HepG2 (cell line): ENCODE measurements at regions not wholly inside any gene's neighbourhood (a gene's known extent, or its start where the extent isn't known, plus 50 kb on each side); places are given as distances from the start of the nearest gene placed in this dataset.

ENCODE experiments used
- ATAC-seq: fragments of 200-7000 bp; cut with Tn5 transposase; 3 replicates; pipeline ENCODE4 v1.9.1; 2020; ENCODE audit warnings: mild to moderate bottlenecking, moderate library complexity
- BruUV-seq: library from RNA; stranded (reverse); fragments of 400-500 nt; replicated peaks from 2 replicates; lab custom pipeline; 2021; lab: Mats Ljungman, UMichigan
- CTCF ChIA-PET: fragments of 300-600 bp; formaldehyde crosslinking; extraction: SDS; loops from one replicate; lab custom pipeline; 2021; ENCODE audit warnings: low total read pairs, inconsistent platforms, low intra/inter-chr PET ratio; lab: Yijun Ruan, JAX
- POLR2A ChIA-PET: fragments of 350-600 bp; sonication (Branson Sonifier 250); formaldehyde crosslinking; loops from one replicate; lab custom pipeline; 2020; ENCODE audit warnings: antibody characterized with exemption, inconsistent platforms; lab: Yijun Ruan, JAX
- DNase-seq: peaks from one replicate; pipeline ENCODE4 v3.0.0-alpha.2; 2015; ENCODE audit warnings: low spot score
- FAIRE-seq: peaks from 3 replicates; lab custom pipeline; 2011; peaks lifted over from hg19 to GRCh38; lab: Jason Lieb, UNC
- H2AFZ ChIP-seq: one replicate; pipeline ENCODE4 v1.6.1; 2011; ENCODE audit warnings: low read length, inconsistent platforms
- H3K27ac ChIP-seq: fragments of 300-600 bp; 3 replicates; pipeline ENCODE4 v1.8.0; 2011; ENCODE audit warnings: mixed run types, mild to moderate bottlenecking, mixed read lengths, low read length, inconsistent platforms; ENCODE audit not compliant: insufficient read depth; ENCODE audit errors: extremely low read length
- H3K27me3 ChIP-seq, 2 experiments: fragments of 200-600 bp in 1 of 2; 2 replicates in 1 of 2; 3 replicates in 1 of 2; pipeline versions ENCODE4 v1.6.0 to v1.8.0; 2011; ENCODE audit warnings: low read length in 2 of 2, mild to moderate bottlenecking in 2 of 2, moderate library complexity in 2 of 2, inconsistent platforms in 1 of 2; ENCODE audit not compliant: insufficient read depth in 2 of 2, control insufficient read depth in 1 of 2
- H3K36me3 ChIP-seq, 2 experiments: fragments of 200-600 bp in 1 of 2; replicated peaks in 1 of 2; 2 replicates in 1 of 2; 3 replicates in 1 of 2; pipeline versions ENCODE4 v1.5.1 to v1.8.0; 2011; ENCODE audit warnings: low read length in 2 of 2, inconsistent platforms in 1 of 2; ENCODE audit not compliant: insufficient read depth in 2 of 2, control insufficient read depth in 1 of 2
- H3K4me1 ChIP-seq: 2 replicates; pipeline ENCODE4 v1.5.1; 2012; ENCODE audit warnings: low read length, inconsistent platforms; ENCODE audit not compliant: insufficient read depth
- H3K4me2 ChIP-seq: 2 replicates; pipeline ENCODE4 v1.6.0; 2011; ENCODE audit warnings: low read depth, low read length, inconsistent platforms
- H3K4me3 ChIP-seq, 3 experiments: fragments of 200-600 bp in 1 of 3; sonication (generic), shearing (Covaris generic) in 1 of 3; replicated peaks in 1 of 3; 2 replicates each; pipeline ENCODE4 v1.5.1; 2011 to 2016; ENCODE audit warnings: low read length in 3 of 3, inconsistent platforms in 2 of 3, low read depth in 2 of 3, mild to moderate bottlenecking in 2 of 3, control low read depth in 1 of 3, mixed read lengths in 1 of 3; ENCODE audit not compliant: insufficient read depth in 1 of 3
- H3K79me2 ChIP-seq: one replicate; pipeline ENCODE4 v1.6.1; 2011; ENCODE audit warnings: low read length, inconsistent platforms; ENCODE audit not compliant: insufficient read depth
- H3K9ac ChIP-seq: 2 replicates; pipeline ENCODE4 v1.6.0; 2011; ENCODE audit warnings: mild to moderate bottlenecking, low read depth, low read length, inconsistent platforms; ENCODE audit not compliant: insufficient read depth
- H3K9me3 ChIP-seq: 2 replicates; pipeline ENCODE4 v1.5.1; 2012; ENCODE audit warnings: mild to moderate bottlenecking, low read length
- H4K20me1 ChIP-seq: 2 replicates; pipeline ENCODE4 v1.6.0; 2011; ENCODE audit warnings: inconsistent platforms, mild to moderate bottlenecking, low read length, moderate library complexity; ENCODE audit not compliant: insufficient read depth
- AKAP8 ChIP-seq: sonication (generic); formaldehyde crosslinking; IDR thresholded peaks from 2 replicates; pipeline ENCODE4 v1.5.1; 2020; ENCODE audit warnings: mild to moderate bottlenecking, missing genetic modification reagents
- BHLHE40 ChIP-seq: IDR thresholded peaks from 2 replicates; pipeline ENCODE4 v1.6.1; 2011; ENCODE audit warnings: low read length, improper control_type of control experiment
- DMAP1 ChIP-seq: IDR thresholded peaks from 2 replicates; pipeline ENCODE4 v1.6.1; 2016
- NFATC3 ChIP-seq: sonication (generic); formaldehyde crosslinking; IDR thresholded peaks from 2 replicates; pipeline ENCODE4 v1.5.1; 2020; ENCODE audit warnings: mild to moderate bottlenecking, missing genetic modification reagents
- PHF5A ChIP-seq: IDR thresholded peaks from one replicate; pipeline ENCODE4 v1.6.1; 2018; ENCODE audit warnings: low read depth, missing genetic modification reagents; ENCODE audit not compliant: unreplicated experiment
- TARDBP ChIP-seq: sonication (generic); formaldehyde crosslinking; IDR thresholded peaks from 2 replicates; pipeline ENCODE4 v1.8.0; 2022; ENCODE audit warnings: mild to moderate bottlenecking, missing genetic modification reagents
- ZNF460 ChIP-seq: sonication (generic); formaldehyde crosslinking; IDR thresholded peaks from 2 replicates; pipeline ENCODE4 v1.5.1; 2020; ENCODE audit warnings: missing genetic modification reagents, mild to moderate bottlenecking, borderline replicate concordance
- ZNF468 ChIP-seq: sonication (generic); formaldehyde crosslinking; IDR thresholded peaks from 2 replicates; pipeline ENCODE4 v1.8.0; 2022; ENCODE audit warnings: mild to moderate bottlenecking, moderate library complexity, missing genetic modification reagents
- ZNF674 ChIP-seq: sonication (generic); formaldehyde crosslinking; IDR thresholded peaks from 2 replicates; pipeline ENCODE4 v1.5.0; 2020; ENCODE audit warnings: low read depth, mild to moderate bottlenecking, missing genetic modification reagents
- ZNF737 ChIP-seq: sonication (generic); formaldehyde crosslinking; IDR thresholded peaks from 2 replicates; pipeline ENCODE4 v1.5.0; 2020; ENCODE audit warnings: missing genetic modification reagents, mild to moderate bottlenecking, borderline replicate concordance
- ZNF839 ChIP-seq: sonication (generic); formaldehyde crosslinking; IDR thresholded peaks from 2 replicates; pipeline ENCODE4 v1.4.0; 2020; ENCODE audit warnings: missing genetic modification reagents, mild to moderate bottlenecking, borderline replicate concordance
- WGBS: methylation state at CpG from one replicate; pipeline ENCODE4 v1.1.6; 2017; ENCODE audit warnings: low lambda C conversion rate; 5-methylcytosine and 5-hydroxymethylcytosine counted together
- in situ Hi-C: cut with HindIII; loops from 2 replicates; pipeline ENCODE4 v1.10.0; 2017; ENCODE audit warnings: low pct_unique_long_range_greater_than_20kb; ENCODE audit not compliant: extremely low pct_ligation_motif_present
- intact Hi-C: fragments of 100-400 bp; cut with micrococcal nuclease; formaldehyde crosslinking; loops from one replicate; pipeline ENCODE4 v1.10.0; 2022; ENCODE audit not compliant: unreplicated experiment
- TF ChIP-seq, protein P1 (sequence below): sonication (generic); formaldehyde crosslinking; IDR thresholded peaks from 2 replicates; pipeline ENCODE4 v1.9.0; 2021; ENCODE audit warnings: missing genetic modification reagents, borderline replicate concordance
- TF ChIP-seq, protein P2 (sequence below): sonication (generic); formaldehyde crosslinking; IDR thresholded peaks from 2 replicates; pipeline ENCODE4 v1.9.0; 2022; ENCODE audit warnings: missing genetic modification reagents, mild to moderate bottlenecking, borderline replicate concordance
- TF ChIP-seq, protein P3 (sequence below): sonication (generic); formaldehyde crosslinking; IDR thresholded peaks from 2 replicates; pipeline ENCODE4 v1.4.0; 2020; ENCODE audit warnings: missing genetic modification reagents
- TF ChIP-seq, protein P4 (sequence below): sonication (generic); formaldehyde crosslinking; conservative IDR thresholded peaks from 2 replicates; pipeline ENCODE4 v1.4.0; 2020; ENCODE audit warnings: missing genetic modification reagents

DNA sequence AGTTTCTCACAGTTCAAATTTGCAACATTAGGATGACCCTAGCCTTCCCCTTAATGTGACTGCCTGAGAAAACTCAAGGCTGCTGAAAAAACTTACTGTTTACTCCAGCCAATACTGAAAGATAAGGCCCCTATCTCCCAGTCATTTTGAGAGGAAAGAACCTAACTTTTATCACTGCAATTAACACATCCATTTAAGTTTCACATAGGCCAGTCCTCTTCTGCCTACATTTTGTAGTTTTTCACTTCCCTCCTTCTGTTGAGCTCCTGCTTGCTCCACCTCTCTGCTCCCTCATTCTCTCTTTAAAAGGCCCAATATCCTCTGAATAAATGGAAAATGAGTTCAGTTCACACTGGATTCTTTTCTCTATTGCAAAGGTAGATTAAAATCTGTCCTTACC lies 1996.2 kb upstream of the FLRT2 start (continued):
- TF ChIP-seq, protein P1, sequence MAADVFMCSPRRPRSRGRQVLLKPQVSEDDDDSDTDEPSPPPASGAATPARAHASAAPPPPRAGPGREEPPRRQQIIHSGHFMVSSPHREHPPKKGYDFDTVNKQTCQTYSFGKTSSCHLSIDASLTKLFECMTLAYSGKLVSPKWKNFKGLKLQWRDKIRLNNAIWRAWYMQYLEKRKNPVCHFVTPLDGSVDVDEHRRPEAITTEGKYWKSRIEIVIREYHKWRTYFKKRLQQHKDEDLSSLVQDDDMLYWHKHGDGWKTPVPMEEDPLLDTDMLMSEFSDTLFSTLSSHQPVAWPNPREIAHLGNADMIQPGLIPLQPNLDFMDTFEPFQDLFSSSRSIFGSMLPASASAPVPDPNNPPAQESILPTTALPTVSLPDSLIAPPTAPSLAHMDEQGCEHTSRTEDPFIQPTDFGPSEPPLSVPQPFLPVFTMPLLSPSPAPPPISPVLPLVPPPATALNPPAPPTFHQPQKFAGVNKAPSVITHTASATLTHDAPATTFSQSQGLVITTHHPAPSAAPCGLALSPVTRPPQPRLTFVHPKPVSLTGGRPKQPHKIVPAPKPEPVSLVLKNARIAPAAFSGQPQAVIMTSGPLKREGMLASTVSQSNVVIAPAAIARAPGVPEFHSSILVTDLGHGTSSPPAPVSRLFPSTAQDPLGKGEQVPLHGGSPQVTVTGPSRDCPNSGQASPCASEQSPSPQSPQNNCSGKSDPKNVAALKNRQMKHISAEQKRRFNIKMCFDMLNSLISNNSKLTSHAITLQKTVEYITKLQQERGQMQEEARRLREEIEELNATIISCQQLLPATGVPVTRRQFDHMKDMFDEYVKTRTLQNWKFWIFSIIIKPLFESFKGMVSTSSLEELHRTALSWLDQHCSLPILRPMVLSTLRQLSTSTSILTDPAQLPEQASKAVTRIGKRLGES (CRISPR knock-in tag) = no peak
- no peak for TF ChIP-seq BHLHE40

DNA sequence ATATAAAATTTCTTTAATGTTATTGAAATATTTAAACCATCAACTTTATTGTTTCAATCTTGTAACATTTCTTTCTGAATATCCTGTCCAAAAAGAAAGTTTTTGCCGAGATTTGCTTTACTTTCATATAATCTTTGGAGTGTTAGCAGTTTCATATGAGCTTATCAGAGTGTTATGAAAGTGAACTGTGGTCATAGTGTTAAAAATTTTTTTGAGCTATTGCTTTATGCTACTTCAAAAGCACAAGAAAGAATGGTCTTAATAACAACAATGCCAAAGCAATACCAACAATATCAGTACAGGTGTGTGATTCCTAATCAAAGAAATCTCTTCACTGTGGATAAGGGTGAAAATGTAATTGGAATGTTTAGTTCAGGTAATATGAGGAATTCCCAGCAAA lies 1994.9 kb upstream of the FLRT2 start:
- H3K27me3 ChIP-seq = no peaks in the 10 kb centered on the region
- no peak overlapping the region for H3K4me2 ChIP-seq
- in situ Hi-C loops (no loop called here), intact Hi-C loops (no loop called here)
- BruUV-seq = no TSS peak
- H2AFZ ChIP-seq = no peak overlapping the region
- no peaks in the 10 kb centered on the region for H3K36me3 ChIP-seq
- no peaks in the 10 kb centered on the region for H3K4me1 ChIP-seq
- no peak for TF ChIP-seq TARDBP (CRISPR knock-in tag)
- TF ChIP-seq AKAP8 (CRISPR knock-in tag) = no peak
- TF ChIP-seq ZNF460 (CRISPR knock-in tag) = no peak
- no peak for TF ChIP-seq PHF5A (CRISPR knock-in tag)
- no peak for TF ChIP-seq ZNF468 (CRISPR knock-in tag)
- no peak for TF ChIP-seq ZNF674
- no peak for TF ChIP-seq NFATC3 (CRISPR knock-in tag)
- TF ChIP-seq DMAP1 (CRISPR knock-in tag) = no peak
- TF ChIP-seq, protein P2, sequence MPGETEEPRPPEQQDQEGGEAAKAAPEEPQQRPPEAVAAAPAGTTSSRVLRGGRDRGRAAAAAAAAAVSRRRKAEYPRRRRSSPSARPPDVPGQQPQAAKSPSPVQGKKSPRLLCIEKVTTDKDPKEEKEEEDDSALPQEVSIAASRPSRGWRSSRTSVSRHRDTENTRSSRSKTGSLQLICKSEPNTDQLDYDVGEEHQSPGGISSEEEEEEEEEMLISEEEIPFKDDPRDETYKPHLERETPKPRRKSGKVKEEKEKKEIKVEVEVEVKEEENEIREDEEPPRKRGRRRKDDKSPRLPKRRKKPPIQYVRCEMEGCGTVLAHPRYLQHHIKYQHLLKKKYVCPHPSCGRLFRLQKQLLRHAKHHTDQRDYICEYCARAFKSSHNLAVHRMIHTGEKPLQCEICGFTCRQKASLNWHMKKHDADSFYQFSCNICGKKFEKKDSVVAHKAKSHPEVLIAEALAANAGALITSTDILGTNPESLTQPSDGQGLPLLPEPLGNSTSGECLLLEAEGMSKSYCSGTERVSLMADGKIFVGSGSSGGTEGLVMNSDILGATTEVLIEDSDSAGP = no peak
- TF ChIP-seq, protein P3, sequence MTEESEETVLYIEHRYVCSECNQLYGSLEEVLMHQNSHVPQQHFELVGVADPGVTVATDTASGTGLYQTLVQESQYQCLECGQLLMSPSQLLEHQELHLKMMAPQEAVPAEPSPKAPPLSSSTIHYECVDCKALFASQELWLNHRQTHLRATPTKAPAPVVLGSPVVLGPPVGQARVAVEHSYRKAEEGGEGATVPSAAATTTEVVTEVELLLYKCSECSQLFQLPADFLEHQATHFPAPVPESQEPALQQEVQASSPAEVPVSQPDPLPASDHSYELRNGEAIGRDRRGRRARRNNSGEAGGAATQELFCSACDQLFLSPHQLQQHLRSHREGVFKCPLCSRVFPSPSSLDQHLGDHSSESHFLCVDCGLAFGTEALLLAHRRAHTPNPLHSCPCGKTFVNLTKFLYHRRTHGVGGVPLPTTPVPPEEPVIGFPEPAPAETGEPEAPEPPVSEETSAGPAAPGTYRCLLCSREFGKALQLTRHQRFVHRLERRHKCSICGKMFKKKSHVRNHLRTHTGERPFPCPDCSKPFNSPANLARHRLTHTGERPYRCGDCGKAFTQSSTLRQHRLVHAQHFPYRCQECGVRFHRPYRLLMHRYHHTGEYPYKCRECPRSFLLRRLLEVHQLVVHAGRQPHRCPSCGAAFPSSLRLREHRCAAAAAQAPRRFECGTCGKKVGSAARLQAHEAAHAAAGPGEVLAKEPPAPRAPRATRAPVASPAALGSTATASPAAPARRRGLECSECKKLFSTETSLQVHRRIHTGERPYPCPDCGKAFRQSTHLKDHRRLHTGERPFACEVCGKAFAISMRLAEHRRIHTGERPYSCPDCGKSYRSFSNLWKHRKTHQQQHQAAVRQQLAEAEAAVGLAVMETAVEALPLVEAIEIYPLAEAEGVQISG = no peak
- TF ChIP-seq ZNF839 (CRISPR knock-in tag) = no peak
- TF ChIP-seq, protein P4, sequence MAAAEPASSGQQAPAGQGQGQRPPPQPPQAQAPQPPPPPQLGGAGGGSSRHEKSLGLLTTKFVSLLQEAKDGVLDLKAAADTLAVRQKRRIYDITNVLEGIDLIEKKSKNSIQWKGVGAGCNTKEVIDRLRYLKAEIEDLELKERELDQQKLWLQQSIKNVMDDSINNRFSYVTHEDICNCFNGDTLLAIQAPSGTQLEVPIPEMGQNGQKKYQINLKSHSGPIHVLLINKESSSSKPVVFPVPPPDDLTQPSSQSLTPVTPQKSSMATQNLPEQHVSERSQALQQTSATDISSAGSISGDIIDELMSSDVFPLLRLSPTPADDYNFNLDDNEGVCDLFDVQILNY (CRISPR knock-in tag) = no peak
- TF ChIP-seq ZNF737 = no peak
- FAIRE-seq (no peak), DNase-seq (no peak), ATAC-seq (no peak)
- no peaks in the 10 kb centered on the region for H4K20me1 ChIP-seq
- H3K79me2 ChIP-seq = no peaks in the 10 kb centered on the region
- no peak overlapping the region for H3K4me3 ChIP-seq
- no peak overlapping the region for H3K9ac ChIP-seq
- H3K9me3 ChIP-seq = peaks cover 44% of the 10 kb centered on the region
- POLR2A ChIA-PET = no interaction called here
- no peak overlapping the region for H3K27ac ChIP-seq
- CTCF ChIA-PET = no interaction called here
- 0% methylated on average over 1 of the region's 1 CpG for whole genome bisulfite sequencing
